B cell (primary cell): ENCODE measurements at regions not wholly inside any gene's neighbourhood (a gene's known extent, or its start where the extent isn't known, plus 50 kb on each side); places are given as distances from the start of the nearest gene placed in this dataset.

Source experiments
- ATAC-seq: fragments of 200-7000 bp; cut with Tn5 transposase; one replicate; pipeline ENCODE4 v1.10.0; 2021; ENCODE audit warnings: low read depth, mild to moderate bottlenecking, moderate number of reproducible peaks, moderate library complexity
- CTCF ChIA-PET: fragments of 350-600 bp; sonication (Branson Sonifier 250); formaldehyde crosslinking; loops from one replicate; lab custom pipeline; 2021; ENCODE audit warnings: antibody characterized with exemption, inconsistent platforms; lab: Charles Lee
- POLR2A ChIA-PET: fragments of 350-600 bp; sonication (Branson Sonifier 250); formaldehyde crosslinking; loops from one replicate; lab custom pipeline; 2021; ENCODE audit warnings: antibody characterized with exemption; lab: Charles Lee
- DNase-seq: peaks from one replicate; pipeline ENCODE4 v3.0.0; 2013
- H2AFZ ChIP-seq: 2 replicates; pipeline ENCODE4 v1.6.1; 2012; ENCODE audit warnings: mild to moderate bottlenecking, low read depth, low read length; ENCODE audit not compliant: insufficient read depth, poor library complexity, severe bottlenecking
- H3K27ac ChIP-seq, 2 donors: 1 replicate in 1 of 2; 2 replicates in 1 of 2; pipeline ENCODE4 v1.5.1; 2012 to 2013; ENCODE audit warnings: low read length in 2 of 2, mild to moderate bottlenecking in 2 of 2, moderate library complexity in 1 of 2
- H3K27me3 ChIP-seq, 4 experiments: fragments of 200-600 bp in 1 of 4; sonication (generic) in 1 of 4; replicated peaks in 1 of 4; 1 replicate in 2 of 4; 2 replicates in 2 of 4; pipeline versions ENCODE4 v1.6.1 to v1.7.0; 2013 to 2016; ENCODE audit warnings: low read length in 3 of 4, mild to moderate bottlenecking in 2 of 4, mixed read lengths in 1 of 4, moderate library complexity in 1 of 4; ENCODE audit not compliant: insufficient read depth in 4 of 4, control insufficient read depth in 3 of 4; ENCODE audit errors: control extremely low read depth in 1 of 4
- H3K36me3 ChIP-seq, 2 experiments: replicated peaks in 1 of 2; 1 replicate in 1 of 2; 2 replicates in 1 of 2; pipeline versions ENCODE4 v1.6.1 to v1.7.1; 2013; ENCODE audit warnings: low read length in 1 of 2; ENCODE audit not compliant: insufficient read depth in 2 of 2, control insufficient read depth in 1 of 2; ENCODE audit errors: control extremely low read depth in 1 of 2, extremely low read depth in 1 of 2
- H3K4me1 ChIP-seq, 2 donors: fragments of 200-600 bp in 1 of 2; sonication (generic) in 1 of 2; 1 replicate in 1 of 2; 2 replicates in 1 of 2; pipeline versions ENCODE4 v1.5.1 to v1.6.1; 2013 to 2017; ENCODE audit warnings: low read length in 2 of 2; ENCODE audit not compliant: control insufficient read depth in 2 of 2, insufficient read depth in 2 of 2
- H3K4me2 ChIP-seq: replicated peaks from 2 replicates; pipeline ENCODE3; 2012; ENCODE audit warnings: mild to moderate bottlenecking, low read depth, low read length; ENCODE audit not compliant: poor library complexity, severe bottlenecking
- H3K4me3 ChIP-seq, 5 experiments: fragments of 200-600 bp in 1 of 5; sonication (generic) in 1 of 5; 1 replicate in 3 of 5; 2 replicates in 2 of 5; pipeline versions ENCODE4 v1.5.1 to v1.7.0; 2011 to 2016; ENCODE audit warnings: low read length in 4 of 5, mild to moderate bottlenecking in 4 of 5, low read depth in 2 of 5, control low read depth in 1 of 5, moderate library complexity in 1 of 5; ENCODE audit not compliant: insufficient read depth in 1 of 5; ENCODE audit errors: control extremely low read depth in 1 of 5, extremely low read depth in 1 of 5
- H3K79me2 ChIP-seq: fragments of 200-600 bp; sonication (generic); one replicate; pipeline ENCODE4 v1.6.0; 2016; ENCODE audit warnings: low read length; ENCODE audit not compliant: control insufficient read depth, insufficient read depth
- H3K9ac ChIP-seq: fragments of 200-600 bp; sonication (generic); 2 replicates; pipeline ENCODE4 v1.6.1; 2017; ENCODE audit warnings: mild to moderate bottlenecking, low read length, moderate library complexity
- H3K9me3 ChIP-seq, 3 donors: one replicate each; pipeline versions ENCODE4 v1.6.1 to v1.7.1; 2013; ENCODE audit warnings: low read length in 2 of 3; ENCODE audit not compliant: control insufficient read depth in 2 of 3, insufficient read depth in 1 of 3; ENCODE audit errors: control extremely low read depth in 1 of 3
- H4K20me1 ChIP-seq: 2 replicates; pipeline ENCODE4 v1.6.0; 2012; ENCODE audit warnings: mild to moderate bottlenecking, low read length; ENCODE audit not compliant: insufficient read depth, control insufficient read depth, poor library complexity, severe bottlenecking
- H3K27ac Mint-ChIP-seq: one replicate; pipeline ENCODE4 v1.8.0; 2021; ENCODE audit warnings: mixed read lengths
- H3K27me3 Mint-ChIP-seq: one replicate; pipeline ENCODE4 v1.8.0; 2021; ENCODE audit warnings: mixed read lengths
- H3K4me1 Mint-ChIP-seq: one replicate; pipeline ENCODE4 v1.8.0; 2021; ENCODE audit warnings: mixed read lengths
- H3K4me3 Mint-ChIP-seq: one replicate; pipeline ENCODE4 v1.8.0; 2021; ENCODE audit warnings: mixed read lengths
- H3K9me3 Mint-ChIP-seq: one replicate; pipeline ENCODE4 v1.8.0; 2022; ENCODE audit warnings: mixed read lengths; ENCODE audit not compliant: insufficient read depth
- EZH2 ChIP-seq: IDR thresholded peaks from 2 replicates; pipeline ENCODE4 v1.6.1; 2012; ENCODE audit warnings: borderline replicate concordance, low read depth, mild to moderate bottlenecking, moderate library complexity, low read length; ENCODE audit not compliant: insufficient read depth, poor library complexity, severe bottlenecking
- WGBS: methylation state at CpG from one replicate; pipeline ENCODE4 v1.1.5; 2013; ENCODE audit warnings: missing lambda C conversion rate; ENCODE audit not compliant: insufficient coverage; 5-methylcytosine and 5-hydroxymethylcytosine counted together
- intact Hi-C: fragments of 100-400 bp; cut with micrococcal nuclease; formaldehyde crosslinking; loops from one replicate; pipeline ENCODE4 v1.10.0; 2022
- TF ChIP-seq, protein P1 (sequence below): fragments of 200-600 bp; IDR thresholded peaks from one replicate; pipeline ENCODE4 v1.8.0; 2022; ENCODE audit warnings: antibody characterized with exemption, mild to moderate bottlenecking

DNA sequence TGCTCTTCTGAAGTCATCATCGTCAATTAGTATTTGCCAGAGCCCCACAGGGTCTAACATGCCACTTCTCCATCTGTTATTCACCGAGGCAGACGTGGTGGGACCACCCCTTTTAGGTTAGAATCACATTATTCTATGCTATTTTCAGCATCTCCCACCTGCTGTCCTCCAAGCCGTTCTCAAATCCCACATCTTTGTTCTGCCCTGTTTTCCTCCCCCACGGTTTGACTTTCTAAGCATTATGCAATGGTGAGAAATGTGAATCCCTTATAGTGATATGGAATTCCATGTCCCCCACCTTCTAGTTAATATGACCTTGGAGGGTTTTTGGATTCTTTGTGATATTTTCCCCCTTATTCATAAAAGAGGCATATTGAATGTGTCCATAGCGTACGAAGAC lies 634.1 kb upstream of the RBFOX1 start:
- no peaks in the 10 kb centered on the region for H3K36me3 ChIP-seq
- WGBS, result 90% methylated on average over 3 of the region's 7 CpGs
- TF ChIP-seq, protein P1, sequence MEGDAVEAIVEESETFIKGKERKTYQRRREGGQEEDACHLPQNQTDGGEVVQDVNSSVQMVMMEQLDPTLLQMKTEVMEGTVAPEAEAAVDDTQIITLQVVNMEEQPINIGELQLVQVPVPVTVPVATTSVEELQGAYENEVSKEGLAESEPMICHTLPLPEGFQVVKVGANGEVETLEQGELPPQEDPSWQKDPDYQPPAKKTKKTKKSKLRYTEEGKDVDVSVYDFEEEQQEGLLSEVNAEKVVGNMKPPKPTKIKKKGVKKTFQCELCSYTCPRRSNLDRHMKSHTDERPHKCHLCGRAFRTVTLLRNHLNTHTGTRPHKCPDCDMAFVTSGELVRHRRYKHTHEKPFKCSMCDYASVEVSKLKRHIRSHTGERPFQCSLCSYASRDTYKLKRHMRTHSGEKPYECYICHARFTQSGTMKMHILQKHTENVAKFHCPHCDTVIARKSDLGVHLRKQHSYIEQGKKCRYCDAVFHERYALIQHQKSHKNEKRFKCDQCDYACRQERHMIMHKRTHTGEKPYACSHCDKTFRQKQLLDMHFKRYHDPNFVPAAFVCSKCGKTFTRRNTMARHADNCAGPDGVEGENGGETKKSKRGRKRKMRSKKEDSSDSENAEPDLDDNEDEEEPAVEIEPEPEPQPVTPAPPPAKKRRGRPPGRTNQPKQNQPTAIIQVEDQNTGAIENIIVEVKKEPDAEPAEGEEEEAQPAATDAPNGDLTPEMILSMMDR, result no peak
- no peak for TF ChIP-seq EZH2
- Mint-ChIP-seq H3K27ac (no peak overlapping the region), H3K4me3 (no peak overlapping the region), H3K27me3 (no peaks in the 10 kb centered on the region), H3K4me1 (no peaks in the 10 kb centered on the region), H3K9me3 (peaks cover 3% of the 10 kb centered on the region)
- no peaks in the 10 kb centered on the region for H3K79me2 ChIP-seq
- CTCF ChIA-PET, result no interaction called here
- no peak overlapping the region for H3K9ac ChIP-seq
- H3K4me2 ChIP-seq, result no peak overlapping the region
- H4K20me1 ChIP-seq, result no peaks in the 10 kb centered on the region
- intact Hi-C loops, result no loop called here
- no peaks in the 10 kb centered on the region for H3K27me3 ChIP-seq
- POLR2A ChIA-PET, result no interaction called here
- H3K4me1 ChIP-seq, result no peaks in the 10 kb centered on the region
- ATAC-seq (no peak), DNase-seq (no peak)
- no peak overlapping the region for H3K4me3 ChIP-seq
- H3K27ac ChIP-seq, result no peak overlapping the region
- no peak overlapping the region for H2AFZ ChIP-seq
- H3K9me3 ChIP-seq, result peaks cover 0 to 6% (median 0%) of the 10 kb centered on the region in 3 donors

GRCh38 chr16:6695666-6696065 lies 637.0 kb upstream of the RBFOX1 start:
- CTCF ChIA-PET, result no interaction called here

More at GRCh38 chr16:6695666-6696065, 637.0 kb upstream of the RBFOX1 start:
- Histone ChIP-seq H4K20me1 (no peaks in the 10 kb centered on the region), H2AFZ (no peak overlapping the region), H3K79me2 (no peaks in the 10 kb centered on the region), H3K9ac (no peak overlapping the region), H3K4me3 (no peak overlapping the region), H3K4me1 (no peaks in the 10 kb centered on the region), H3K27me3 (no peaks in the 10 kb centered on the region), H3K9me3 (no peaks in the 10 kb centered on the region), H3K4me2 (no peak overlapping the region), H3K27ac (no peak overlapping the region), H3K36me3 (no peaks in the 10 kb centered on the region)
- Mint-ChIP-seq H3K9me3 (peaks cover 3% of the 10 kb centered on the region), H3K27ac (no peak overlapping the region), H3K4me1 (no peaks in the 10 kb centered on the region), H3K4me3 (no peak overlapping the region), H3K27me3 (no peaks in the 10 kb centered on the region)
- TF ChIP-seq, protein P1, result no peak
- TF ChIP-seq EZH2, result no peak
- intact Hi-C loops, result no loop called here
- no peak for ATAC-seq
- WGBS, result no CpG with 5 or more reads among the region's 3 CpGs
- DNase-seq, result no peak
- POLR2A ChIA-PET, result no interaction called here
